Esophagus squamous epithelium (tissue), 4 donors: ENCODE measurements at regions not wholly inside any gene's neighbourhood (a gene's known extent, or its start where the extent isn't known, plus 50 kb on each side); places are given as distances from the start of the nearest gene placed in this dataset.

ENCODE experiments used
- CTCF ChIP-seq, 6 experiments: fragments of 450-650 bp in 4 of 6; fragments of 200-600 bp in 2 of 6; sonication (generic) in 2 of 6; IDR thresholded peaks; one replicate each; pipeline ENCODE4 v1.5.1; 2016 to 2019; ENCODE audit warnings: antibody characterized with exemption in 6 of 6, mild to moderate bottlenecking in 4 of 6, moderate library complexity in 4 of 6
- POLR2A ChIP-seq, 4 donors: fragments of 450-650 bp; IDR thresholded peaks; one replicate each; pipeline ENCODE4 v1.6.1; 2017; ENCODE audit warnings: antibody characterized with exemption in 4 of 4, mild to moderate bottlenecking in 4 of 4, moderate library complexity in 3 of 4

GRCh38 chrY:8329929-8330328, 1007.3 kb upstream of the TSPY4 start:
- TF ChIP-seq CTCF (IDR thresholded peaks at IDR 0.05) (no peak), POLR2A (IDR thresholded peaks at IDR 0.05) (no peak)
